ENCODE measurements at regions not wholly inside any gene's neighbourhood (a gene's known extent, or its start where the extent isn't known, plus 50 kb on each side); places are given as distances from the start of the nearest gene placed in this dataset.
"Not testable (repeated sequence)": the region's sequence is repeated elsewhere in the genome, so short reads cannot be mapped to it uniquely, and the experiment has no call there.

GRCh38 chr18:75694292-75694691 lies 266.8 kb upstream of the SMIM21 start:
- no peak for DNase-seq (ENCODE audit: extremely low read depth in 1 of 2, low read depth in 1 of 2)

- no peak for DNase-seq (ENCODE audit: extremely low read depth in 1 of 2, low read depth in 1 of 2)
Observed at GRCh38 chr18:75691483-75691882, 264.0 kb upstream of the SMIM21 start.

GRCh38 chr18:75690283-75690682 lies 262.8 kb upstream of the SMIM21 start:
- DNase-seq (ENCODE audit: extremely low read depth in 1 of 2, low read depth in 1 of 2) = not testable (repeated sequence)

GRCh38 chr18:75687626-75688025 lies 260.1 kb upstream of the SMIM21 start:
- DNase-seq (ENCODE audit: extremely low read depth in 1 of 2, low read depth in 1 of 2) = no peak

GRCh38 chr18:75683426-75683825 lies 255.9 kb upstream of the SMIM21 start:
- no peak for DNase-seq (ENCODE audit: extremely low read depth in 1 of 2, low read depth in 1 of 2)

- DNase-seq (ENCODE audit: extremely low read depth in 1 of 2, low read depth in 1 of 2) = no peak
Observed at GRCh38 chr18:75681538-75682115, 254.1 kb upstream of the SMIM21 start.

- no peak for DNase-seq (ENCODE audit: extremely low read depth in 1 of 2, low read depth in 1 of 2)
Observed at GRCh38 chr18:75679331-75679730, 251.8 kb upstream of the SMIM21 start.

- no peak for DNase-seq (ENCODE audit: extremely low read depth in 1 of 2, low read depth in 1 of 2)
Observed at GRCh38 chr18:75678627-75679026, 251.1 kb upstream of the SMIM21 start.

- DNase-seq (ENCODE audit: extremely low read depth in 1 of 2, low read depth in 1 of 2) = no peak
Observed at GRCh38 chr18:75677696-75678455, 250.4 kb upstream of the SMIM21 start.

- DNase-seq (ENCODE audit: extremely low read depth in 1 of 2, low read depth in 1 of 2) = no peak
Observed at GRCh38 chr18:75660932-75661331, 233.4 kb upstream of the SMIM21 start.

- DNase-seq (ENCODE audit: extremely low read depth in 1 of 2, low read depth in 1 of 2) = no peak
Observed at GRCh38 chr18:75659535-75660023, 232.1 kb upstream of the SMIM21 start.

- no peak for DNase-seq (ENCODE audit: extremely low read depth in 1 of 2, low read depth in 1 of 2)
Observed at GRCh38 chr18:75658330-75658729, 230.8 kb upstream of the SMIM21 start.

- DNase-seq (ENCODE audit: extremely low read depth in 1 of 2, low read depth in 1 of 2) = no peak
Observed at GRCh38 chr18:75656563-75657247, 229.2 kb upstream of the SMIM21 start.

- DNase-seq (ENCODE audit: extremely low read depth in 1 of 2, low read depth in 1 of 2) = no peak
Observed at GRCh38 chr18:75656035-75656434, 228.5 kb upstream of the SMIM21 start.

GRCh38 chr18:75654851-75655751 lies 227.6 kb upstream of the SMIM21 start:
- DNase-seq (ENCODE audit: extremely low read depth in 1 of 2, low read depth in 1 of 2) = no peak

GRCh38 chr18:75654386-75654785 lies 226.9 kb upstream of the SMIM21 start:
- DNase-seq (ENCODE audit: extremely low read depth in 1 of 2, low read depth in 1 of 2) = no peak

GRCh38 chr18:75652528-75652927 lies 225.0 kb upstream of the SMIM21 start:
- no peak for DNase-seq (ENCODE audit: extremely low read depth in 1 of 2, low read depth in 1 of 2)

- DNase-seq (ENCODE audit: extremely low read depth in 1 of 2, low read depth in 1 of 2) = no peak
Observed at GRCh38 chr18:75644871-75645270, 217.4 kb upstream of the SMIM21 start.

- no peak for DNase-seq (ENCODE audit: extremely low read depth in 1 of 2, low read depth in 1 of 2)
Observed at GRCh38 chr18:75643083-75643482, 215.6 kb upstream of the SMIM21 start.

- DNase-seq (ENCODE audit: extremely low read depth in 1 of 2, low read depth in 1 of 2) = no peak
Observed at GRCh38 chr18:75639472-75639831, 211.9 kb upstream of the SMIM21 start.

Data from stimulated activated CD8-positive, alpha-beta memory T cell treated with anti-CD3 and anti-CD28 coated beads, Interleukin-7, amount 100 ng/mL, for 48 hours (primary cell).